ENCODE measurements at regions not wholly inside any gene's neighbourhood (a gene's known extent, or its start where the extent isn't known, plus 50 kb on each side); places are given as distances from the start of the nearest gene placed in this dataset.
A peak's percentile ranks its signal among the peaks of the same experiment; 100 is the strongest.
"Not testable (repeated sequence)": the region's sequence is repeated elsewhere in the genome, so short reads cannot be mapped to it uniquely, and the experiment has no call there.

- Histone ChIP-seq H3K9me3 (no peaks in the 10 kb centered on the region), H3K27ac (no peak overlapping the region), H3K4me3 (no peak overlapping the region), H3K4me2 (peak overlapping the region; percentile 57), H3K4me1 (peaks cover 6% of the 10 kb centered on the region; the same call in 2 of the 3 replicates)
- DNase-seq (ENCODE audit: low read depth in 1 of 2, low spot score in 1 of 2) (peak; percentile 0 to 32), FAIRE-seq (no peak), ATAC-seq (peak in 1 of 2 experiments; percentile 36; a peak in 1 of 6 replicates)
- ChIA-PET POLR2A (no interaction called here), CTCF (no interaction called here)
- WGBS (ENCODE audit: missing lambda C conversion rate) = 21% methylated on average over 6 of the region's 6 CpGs
- no peak for TF ChIP-seq BCL3 (IDR thresholded peaks at IDR 0.05)
- peak; percentile 63 for TF ChIP-seq JUNB (IDR thresholded peaks at IDR 0.05)
- TF ChIP-seq FOSL2 (IDR thresholded peaks at IDR 0.05) = peak; percentile 66
- peak; percentile 57; the same call in 1 of the 2 replicates for TF ChIP-seq FOSL2 (CRISPR knock-in tag; IDR thresholded peaks at IDR 0.05)
Observed at GRCh38 chr4:33780952-33781791, 2463.1 kb downstream of the ARAP2 start.

- 63% methylated on average over 2 of the region's 2 CpGs for WGBS (ENCODE audit: missing lambda C conversion rate)
- DNase-seq (ENCODE audit: low read depth in 1 of 2, low spot score in 1 of 2) (no peak), FAIRE-seq (no peak), ATAC-seq (no peak)
- ChIA-PET POLR2A (no interaction called here), CTCF (no interaction called here)
- Histone ChIP-seq H3K4me1 (peaks cover 2% of the 10 kb centered on the region; the same call in 2 of the 3 replicates), H3K9me3 (no peaks in the 10 kb centered on the region), H3K27ac (no peak overlapping the region), H3K4me3 (no peak overlapping the region), H3K4me2 (no peak overlapping the region)
- TF ChIP-seq PBX3 (IDR thresholded peaks at IDR 0.05) = no peak
- TF ChIP-seq JUN (IDR thresholded peaks at IDR 0.05) = no peak
- no peak for TF ChIP-seq KDM1A (IDR thresholded peaks at IDR 0.05; ENCODE audit: low read depth)
- TF ChIP-seq SMC3 (IDR thresholded peaks at IDR 0.05) = no peak
- TF ChIP-seq BCL3 (IDR thresholded peaks at IDR 0.05) = no peak
- no peak for TF ChIP-seq FOXS1 (CRISPR knock-in tag; IDR thresholded peaks at IDR 0.05)
Observed at GRCh38 chr4:33785843-33786242, 2458.5 kb downstream of the ARAP2 start.

- DNase-seq (ENCODE audit: low read depth in 1 of 2, low spot score in 1 of 2) = no peak
- H3K4me1 ChIP-seq = no peaks in the 10 kb centered on the region
- TF ChIP-seq CEBPB (IDR thresholded peaks at IDR 0.05) (no peak), PHF8 (IDR thresholded peaks at IDR 0.05; ENCODE audit: borderline replicate concordance, low read depth) (no peak), RFX5 (IDR thresholded peaks at IDR 0.05) (no peak), POLR2A (IDR thresholded peaks at IDR 0.05; ENCODE audit: low read length) (no peak)
- FAIRE-seq = no peak
- CTCF ChIA-PET = no interaction called here
- no peak for ATAC-seq
- no peak overlapping the region for H3K27ac ChIP-seq
- POLR2A ChIA-PET = no interaction called here
- H3K4me3 ChIP-seq = no peak overlapping the region
- 20% methylated on average over 2 of the region's 2 CpGs for WGBS (ENCODE audit: missing lambda C conversion rate)
- H3K9me3 ChIP-seq = no peaks in the 10 kb centered on the region
- H3K4me2 ChIP-seq = no peak overlapping the region
Observed at GRCh38 chr4:33802578-33802977, 2441.7 kb downstream of the ARAP2 start.

GRCh38 chr4:33825685-33826084 is 2418.6 kb downstream of the ARAP2 start:
- H3K27ac ChIP-seq = no peak overlapping the region
- ChIA-PET CTCF (no interaction called here), POLR2A (no interaction called here)
- no peak for ATAC-seq
- DNase-seq (ENCODE audit: low read depth in 1 of 2, low spot score in 1 of 2) = no peak
- H3K9me3 ChIP-seq = no peaks in the 10 kb centered on the region
- H3K4me1 ChIP-seq = no peaks in the 10 kb centered on the region
- TF ChIP-seq E2F6 (IDR thresholded peaks at IDR 0.05; ENCODE audit: borderline replicate concordance, low read depth) = no peak
- no peak for TF ChIP-seq JUNB (IDR thresholded peaks at IDR 0.05)
- no peak for TF ChIP-seq CBX2 (IDR thresholded peaks at IDR 0.05; ENCODE audit: borderline replicate concordance, low read depth)
- no peak for TF ChIP-seq NPAS2 (CRISPR knock-in tag; IDR thresholded peaks at IDR 0.05; ENCODE audit: borderline replicate concordance)
- no peak for TF ChIP-seq HOXB13 (CRISPR knock-in tag; IDR thresholded peaks at IDR 0.05; ENCODE audit: low read depth)
- TF ChIP-seq PHF8 (IDR thresholded peaks at IDR 0.05; ENCODE audit: borderline replicate concordance, low read depth) = no peak
- no peak for TF ChIP-seq FOXS1 (CRISPR knock-in tag; IDR thresholded peaks at IDR 0.05)
- H3K4me2 ChIP-seq = no peak overlapping the region
- H3K4me3 ChIP-seq = no peak overlapping the region
- FAIRE-seq = no peak

- not testable (repeated sequence) for FAIRE-seq, H3K4me2 ChIP-seq
Observed at GRCh38 chr4:33829356-33829755, 2415.0 kb downstream of the ARAP2 start.

More at GRCh38 chr4:33829356-33829755, 2415.0 kb downstream of the ARAP2 start:
- DNase-seq (ENCODE audit: low read depth in 1 of 2, low spot score in 1 of 2); H3K4me1 ChIP-seq; H3K9me3 ChIP-seq; ATAC-seq; H3K4me3 ChIP-seq; POLR2A ChIA-PET; H3K27ac ChIP-seq; CTCF ChIA-PET: not testable (repeated sequence)
- WGBS (ENCODE audit: missing lambda C conversion rate) = 93% methylated on average over 1 of the region's 1 CpG
